Breast epithelium (tissue), 4 donors: ENCODE measurements at regions not wholly inside any gene's neighbourhood (a gene's known extent, or its start where the extent isn't known, plus 50 kb on each side); places are given as distances from the start of the nearest gene placed in this dataset.

Experiments used
- DNase-seq, 2 donors: peaks; one replicate each; pipeline ENCODE4 v3.0.0-alpha.2; 2019; ENCODE audit warnings: low spot score in 2 of 2
- H3K27ac ChIP-seq, 2 donors: fragments of 200-600 bp; sonication (generic) in 1 of 2; one replicate each; pipeline ENCODE4 v1.5.1; 2016 to 2019; ENCODE audit warnings: mild to moderate bottlenecking in 1 of 2
- H3K27me3 ChIP-seq, 2 donors: fragments of 200-600 bp; sonication (generic) in 1 of 2; one replicate each; pipeline versions ENCODE4 v1.5.1 to v1.6.0; 2017 to 2019; ENCODE audit warnings: control low read depth in 1 of 2, mild to moderate bottlenecking in 1 of 2
- H3K36me3 ChIP-seq: fragments of 200-600 bp; one replicate; pipeline ENCODE4 v1.5.1; 2019
- H3K4me1 ChIP-seq, 2 donors: fragments of 200-600 bp; sonication (generic); one replicate each; pipeline ENCODE4 v1.5.1; 2016 to 2019; ENCODE audit warnings: control low read depth in 1 of 2
- H3K4me3 ChIP-seq, 3 donors: fragments of 200-600 bp; sonication (generic); 1 replicate in 2 of 3; 2 replicates in 1 of 3; pipeline ENCODE4 v1.5.1; 2016 to 2019; ENCODE audit warnings: mild to moderate bottlenecking in 3 of 3, moderate library complexity in 2 of 3
- H3K9me3 ChIP-seq, 2 donors: fragments of 200-600 bp; sonication (generic) in 1 of 2; one replicate each; pipeline ENCODE4 v1.5.1; 2016 to 2019; ENCODE audit warnings: control low read depth in 1 of 2
- POLR2A ChIP-seq: fragments of 450-650 bp; IDR thresholded peaks from one replicate; pipeline ENCODE4 v1.6.1; 2016; ENCODE audit warnings: antibody characterized with exemption, mild to moderate bottlenecking, moderate library complexity
- POLR2AphosphoS5 ChIP-seq, 3 donors: sonication (generic); formaldehyde crosslinking; IDR thresholded peaks; one replicate each; pipeline ENCODE4 v1.6.1; 2017; ENCODE audit warnings: antibody characterized with exemption in 3 of 3
- intact Hi-C: fragments of 100-400 bp; cut with DNase I; formaldehyde crosslinking; loops from one replicate; pipeline ENCODE4 v1.15.1; 2023; ENCODE audit warnings: low total_unique reads
- TF ChIP-seq, protein P1 (sequence below), 3 donors: fragments of 450-650 bp; IDR thresholded peaks; one replicate each; pipeline ENCODE4 v1.5.1; 2016 to 2017; ENCODE audit warnings: antibody characterized with exemption in 3 of 3, mild to moderate bottlenecking in 3 of 3, moderate library complexity in 3 of 3

DNA sequence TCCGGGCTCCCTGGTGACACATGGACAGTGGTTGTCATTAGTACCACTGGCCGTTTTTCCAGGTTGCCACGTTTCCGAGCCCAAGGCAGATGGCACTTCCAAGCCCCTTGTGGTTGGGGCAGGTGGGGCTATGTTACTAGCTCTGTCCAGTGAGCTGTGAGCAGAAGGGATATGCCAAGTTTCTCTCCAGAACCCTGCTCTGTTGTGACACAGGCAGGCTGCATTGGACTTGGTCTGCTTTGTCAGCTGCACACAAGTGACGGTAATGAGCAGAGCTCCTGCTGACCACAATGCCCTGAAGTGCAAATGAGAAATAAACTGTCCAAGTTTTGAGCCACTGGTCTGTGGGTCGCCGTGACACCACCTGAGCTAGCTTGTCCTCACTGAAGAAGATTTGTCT lies 118.8 kb downstream of the GYPC start:
- intact Hi-C loops, result loop anchor here (5.0 kb wide), 1 partner anchor 247 kb away; no protein-coding TSS in a partner anchor
- DNase-seq, result peak in 1 of 2 donors; percentile 41
- no peaks in the 10 kb centered on the region for H3K36me3 ChIP-seq
- H3K4me1 ChIP-seq, result no peaks in the 10 kb centered on the region
- no peak for TF ChIP-seq POLR2AphosphoS5 (IDR thresholded peaks at IDR 0.05)
- TF ChIP-seq POLR2A, result no peak
- TF ChIP-seq, protein P1, sequence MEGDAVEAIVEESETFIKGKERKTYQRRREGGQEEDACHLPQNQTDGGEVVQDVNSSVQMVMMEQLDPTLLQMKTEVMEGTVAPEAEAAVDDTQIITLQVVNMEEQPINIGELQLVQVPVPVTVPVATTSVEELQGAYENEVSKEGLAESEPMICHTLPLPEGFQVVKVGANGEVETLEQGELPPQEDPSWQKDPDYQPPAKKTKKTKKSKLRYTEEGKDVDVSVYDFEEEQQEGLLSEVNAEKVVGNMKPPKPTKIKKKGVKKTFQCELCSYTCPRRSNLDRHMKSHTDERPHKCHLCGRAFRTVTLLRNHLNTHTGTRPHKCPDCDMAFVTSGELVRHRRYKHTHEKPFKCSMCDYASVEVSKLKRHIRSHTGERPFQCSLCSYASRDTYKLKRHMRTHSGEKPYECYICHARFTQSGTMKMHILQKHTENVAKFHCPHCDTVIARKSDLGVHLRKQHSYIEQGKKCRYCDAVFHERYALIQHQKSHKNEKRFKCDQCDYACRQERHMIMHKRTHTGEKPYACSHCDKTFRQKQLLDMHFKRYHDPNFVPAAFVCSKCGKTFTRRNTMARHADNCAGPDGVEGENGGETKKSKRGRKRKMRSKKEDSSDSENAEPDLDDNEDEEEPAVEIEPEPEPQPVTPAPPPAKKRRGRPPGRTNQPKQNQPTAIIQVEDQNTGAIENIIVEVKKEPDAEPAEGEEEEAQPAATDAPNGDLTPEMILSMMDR (IDR thresholded peaks at IDR 0.05), result no peak
- H3K27me3 ChIP-seq, result peaks cover 0 to under 1% of the 10 kb centered on the region in 2 donors
- no peak overlapping the region for H3K4me3 ChIP-seq
- H3K27ac ChIP-seq, result no peak overlapping the region
- no peaks in the 10 kb centered on the region for H3K9me3 ChIP-seq

DNA sequence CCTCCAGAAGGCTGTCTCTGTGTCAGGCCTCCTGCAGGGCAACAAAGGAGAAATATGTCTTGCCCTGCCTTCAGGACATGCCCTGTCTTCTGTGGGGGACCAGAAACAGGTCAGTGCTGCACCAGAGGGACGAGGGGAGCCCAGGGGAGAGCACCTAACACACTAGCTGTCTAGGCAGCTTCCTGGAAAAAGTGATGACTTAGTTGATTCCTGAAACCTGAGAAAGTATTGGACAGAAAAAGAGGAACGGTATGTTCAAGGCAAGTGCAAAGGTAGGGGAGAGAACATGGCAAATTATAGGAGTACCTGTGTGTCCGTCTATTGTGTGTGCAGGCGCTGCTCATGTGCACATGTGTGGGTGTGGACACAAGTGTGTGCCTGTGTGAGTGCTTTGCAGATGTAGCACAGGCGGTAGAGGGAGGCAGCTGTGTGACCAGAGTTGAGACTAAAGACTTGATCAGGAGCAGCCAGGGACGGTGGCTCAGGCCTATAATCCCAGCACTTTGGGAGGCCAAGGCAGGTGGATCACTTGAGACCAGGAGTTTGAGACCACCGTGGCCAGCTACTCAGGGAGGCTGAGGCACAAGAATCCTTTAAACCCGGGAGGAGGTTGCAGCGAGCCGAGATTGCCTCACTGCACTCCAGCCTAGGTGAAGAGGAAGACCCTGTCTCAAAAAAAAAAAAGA lies 119.5 kb downstream of the GYPC start:
- Histone ChIP-seq H3K4me1 (no peaks in the 10 kb centered on the region), H3K36me3 (no peaks in the 10 kb centered on the region), H3K9me3 (no peaks in the 10 kb centered on the region), H3K27me3 (peaks cover 0 to 7% of the 10 kb centered on the region in 2 donors), H3K27ac (no peak overlapping the region), H3K4me3 (no peak overlapping the region)
- intact Hi-C loops, result no loop called here
- TF ChIP-seq POLR2A (no peak), POLR2AphosphoS5 (IDR thresholded peaks at IDR 0.05) (no peak)
- TF ChIP-seq, protein P1 (IDR thresholded peaks at IDR 0.05), result no peak
- peak in 1 of 2 donors; percentile 47 for DNase-seq

DNA sequence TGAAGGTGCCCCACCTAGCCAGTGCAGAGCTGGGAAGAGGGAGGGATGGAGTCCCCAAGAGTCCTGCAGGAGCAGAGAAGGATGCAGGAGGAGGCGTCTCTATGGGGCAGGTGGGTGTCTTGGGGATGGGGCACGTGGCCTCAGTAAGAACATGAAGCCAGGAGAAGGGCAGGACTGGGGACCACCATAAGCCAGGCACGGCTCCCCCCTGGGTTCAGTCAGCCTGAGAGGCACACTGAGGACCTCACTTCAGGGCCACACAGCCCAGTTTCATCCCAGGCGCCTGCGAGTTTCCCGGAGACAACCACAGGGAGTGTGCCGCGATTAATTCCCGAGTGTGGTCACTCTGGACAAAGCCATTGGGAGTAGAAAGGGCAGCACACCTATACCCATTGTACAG lies 120.3 kb downstream of the GYPC start:
- no peak for TF ChIP-seq POLR2A
- no peaks in the 10 kb centered on the region for H3K36me3 ChIP-seq
- H3K27ac ChIP-seq, result peak overlapping the region in 1 of 2 donors; percentile 33
- no peaks in the 10 kb centered on the region for H3K9me3 ChIP-seq
- peak overlapping the region; percentile 57 to 71 (median 63) for H3K4me3 ChIP-seq
- intact Hi-C loops, result no loop called here
- H3K27me3 ChIP-seq, result peaks cover 0 to 7% of the 10 kb centered on the region in 2 donors
- no peaks in the 10 kb centered on the region for H3K4me1 ChIP-seq
- DNase-seq, result peak in 1 of 2 donors; percentile 48

- peaks cover 0 to 7% of the 10 kb centered on the region in 2 donors for H3K27me3 ChIP-seq
- H3K27ac ChIP-seq, result peak overlapping the region; percentile 33 to 50
- no peaks in the 10 kb centered on the region for H3K4me1 ChIP-seq
- no peaks in the 10 kb centered on the region for H3K9me3 ChIP-seq
- TF ChIP-seq, protein P1 (IDR thresholded peaks at IDR 0.05), result peak in 2 of 3 donors; percentile 84 to 86
- TF ChIP-seq POLR2A, result no peak
- peak overlapping the region; percentile 57 to 71 (median 63) for H3K4me3 ChIP-seq
- no peaks in the 10 kb centered on the region for H3K36me3 ChIP-seq
- DNase-seq, result peak; percentile 61 to 77
- intact Hi-C loops, result no loop called here
Measured at GRCh38 chr2:126776692-126777619, 121.0 kb downstream of the GYPC start.

DNA sequence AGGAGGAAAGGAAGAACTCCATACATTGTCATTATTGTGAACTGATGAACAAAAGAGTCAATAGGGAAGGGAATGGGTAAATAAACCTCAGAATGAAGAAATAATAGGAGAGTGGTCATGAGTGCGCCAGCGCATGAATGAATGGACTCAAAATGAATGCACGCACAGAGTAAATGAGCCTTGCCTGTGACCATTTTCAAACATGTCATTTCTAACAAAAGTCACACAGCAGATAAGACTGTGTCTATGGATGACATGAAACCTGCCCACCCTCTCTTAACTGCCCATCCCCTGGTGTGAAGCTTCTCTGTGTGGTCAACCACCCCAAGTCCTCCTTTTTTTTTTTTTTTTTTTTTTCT lies 121.1 kb upstream of the TEX51 start:
- TF ChIP-seq POLR2A, result no peak
- TF ChIP-seq, protein P1 (IDR thresholded peaks at IDR 0.05), result no peak
- no peak for TF ChIP-seq POLR2AphosphoS5 (IDR thresholded peaks at IDR 0.05)
- Histone ChIP-seq H3K9me3 (no peaks in the 10 kb centered on the region), H3K27ac (no peak overlapping the region), H3K4me1 (no peaks in the 10 kb centered on the region), H3K4me3 (peak overlapping the region; percentile 57 to 71 (median 63)), H3K27me3 (peaks cover 0 to 13% of the 10 kb centered on the region in 2 donors), H3K36me3 (no peaks in the 10 kb centered on the region)
- intact Hi-C loops, result no loop called here
- no peak for DNase-seq
